Progenitor cell of endocrine pancreas (in vitro differentiated cells): ENCODE measurements at regions not wholly inside any gene's neighbourhood (a gene's known extent, or its start where the extent isn't known, plus 50 kb on each side); places are given as distances from the start of the nearest gene placed in this dataset.
"Not testable (repeated sequence)": the region's sequence is repeated elsewhere in the genome, so short reads cannot be mapped to it uniquely, and the experiment has no call there.

Experiments used
- DNase-seq: peaks from one replicate; pipeline ENCODE4 v3.0.0; 2021; ENCODE audit warnings: low spot score; ENCODE audit not compliant: unreplicated experiment
- H3K27ac Mint-ChIP-seq: 2 replicates; pipeline ENCODE4 v1.8.0; 2021; ENCODE audit warnings: mild to moderate bottlenecking, moderate library complexity, mixed read lengths
- H3K27me3 Mint-ChIP-seq: 2 replicates; pipeline ENCODE4 v1.8.0; 2021; ENCODE audit warnings: mixed read lengths
- H3K36me3 Mint-ChIP-seq: 2 replicates; pipeline ENCODE4 v1.8.0; 2022; ENCODE audit warnings: mixed read lengths; ENCODE audit not compliant: insufficient read depth
- H3K4me1 Mint-ChIP-seq: 2 replicates; pipeline ENCODE4 v1.8.0; 2021; ENCODE audit warnings: low read depth, mixed read lengths
- H3K4me3 Mint-ChIP-seq: 2 replicates; pipeline ENCODE4 v1.8.0; 2021; ENCODE audit warnings: low read depth, mild to moderate bottlenecking, moderate library complexity, mixed read lengths
- H3K9me3 Mint-ChIP-seq: 2 replicates; pipeline ENCODE4 v1.8.0; 2021; ENCODE audit warnings: low read depth, mixed read lengths
- CTCF ChIP-seq: fragments of 200-600 bp; sonication (generic); IDR thresholded peaks from one replicate; pipeline ENCODE4 v1.5.0; 2021; ENCODE audit warnings: antibody characterized with exemption, mild to moderate bottlenecking; ENCODE audit not compliant: unreplicated experiment

- no peak for DNase-seq
- no peaks in the 10 kb centered on the region for H3K36me3 Mint-ChIP-seq
- peaks cover 2% of the 10 kb centered on the region for H3K27me3 Mint-ChIP-seq
- H3K4me1 Mint-ChIP-seq: peaks cover 2% of the 10 kb centered on the region
- no peak for TF ChIP-seq CTCF
- no peak overlapping the region for H3K27ac Mint-ChIP-seq
- H3K4me3 Mint-ChIP-seq: no peak overlapping the region
- H3K9me3 Mint-ChIP-seq: peaks cover 18% of the 10 kb centered on the region
Measured at GRCh38 chr13:74266861-74267260, 132.7 kb upstream of the KLF12 start.

GRCh38 chr13:74266309-74266708 lies 132.1 kb upstream of the KLF12 start:
- peaks cover 2% of the 10 kb centered on the region for H3K4me1 Mint-ChIP-seq
- DNase-seq: no peak
- no peak for TF ChIP-seq CTCF
- no peak overlapping the region for H3K27ac Mint-ChIP-seq
- H3K4me3 Mint-ChIP-seq: no peak overlapping the region
- no peaks in the 10 kb centered on the region for H3K36me3 Mint-ChIP-seq
- H3K27me3 Mint-ChIP-seq: peaks cover 2% of the 10 kb centered on the region
- H3K9me3 Mint-ChIP-seq: peaks cover 18% of the 10 kb centered on the region

- Mint-ChIP-seq H3K4me3 (no peak overlapping the region), H3K9me3 (peaks cover 18% of the 10 kb centered on the region), H3K27me3 (peaks cover 2% of the 10 kb centered on the region), H3K36me3 (no peaks in the 10 kb centered on the region), H3K4me1 (peaks cover 5% of the 10 kb centered on the region), H3K27ac (no peak overlapping the region)
- no peak for DNase-seq
- no peak for TF ChIP-seq CTCF
Measured at GRCh38 chr13:74264333-74264732, 130.1 kb upstream of the KLF12 start.

- H3K4me3 Mint-ChIP-seq, H3K27ac Mint-ChIP-seq, H3K27me3 Mint-ChIP-seq, DNase-seq, H3K4me1 Mint-ChIP-seq, H3K36me3 Mint-ChIP-seq: not testable (repeated sequence)
- peaks cover 13% of the 10 kb centered on the region for H3K9me3 Mint-ChIP-seq
Measured at GRCh38 chr13:74260420-74260819, 126.2 kb upstream of the KLF12 start.

- Mint-ChIP-seq H3K4me1 (peaks cover 10% of the 10 kb centered on the region), H3K36me3 (no peaks in the 10 kb centered on the region), H3K27ac (no peak overlapping the region), H3K27me3 (no peaks in the 10 kb centered on the region), H3K4me3 (no peak overlapping the region), H3K9me3 (peaks cover 10% of the 10 kb centered on the region)
- DNase-seq: no peak
- no peak for TF ChIP-seq CTCF
Measured at GRCh38 chr13:74259641-74260040, 125.4 kb upstream of the KLF12 start.

GRCh38 chr13:74258961-74259360 lies 124.8 kb upstream of the KLF12 start:
- H3K27me3 Mint-ChIP-seq: no peaks in the 10 kb centered on the region
- H3K4me3 Mint-ChIP-seq: no peak overlapping the region
- TF ChIP-seq CTCF: no peak
- H3K9me3 Mint-ChIP-seq: peaks cover 6% of the 10 kb centered on the region
- H3K4me1 Mint-ChIP-seq: peaks cover 10% of the 10 kb centered on the region
- H3K27ac Mint-ChIP-seq: no peak overlapping the region
- no peaks in the 10 kb centered on the region for H3K36me3 Mint-ChIP-seq
- no peak for DNase-seq
